HG03575 (cell line): ENCODE measurements at regions not wholly inside any gene's neighbourhood (a gene's known extent, or its start where the extent isn't known, plus 50 kb on each side); places are given as distances from the start of the nearest gene placed in this dataset.
"Not testable (repeated sequence)": the region's sequence is repeated elsewhere in the genome, so short reads cannot be mapped to it uniquely, and the experiment has no call there.

Source experiments
- ATAC-seq: cut with Tn5 transposase; IDR thresholded peaks from one replicate; pipeline ENCODE4 v1.9.1; 2021; ENCODE audit not compliant: unreplicated experiment, insufficient number of reproducible peaks, low FRiP score; ENCODE audit errors: extremely low read depth

DNA sequence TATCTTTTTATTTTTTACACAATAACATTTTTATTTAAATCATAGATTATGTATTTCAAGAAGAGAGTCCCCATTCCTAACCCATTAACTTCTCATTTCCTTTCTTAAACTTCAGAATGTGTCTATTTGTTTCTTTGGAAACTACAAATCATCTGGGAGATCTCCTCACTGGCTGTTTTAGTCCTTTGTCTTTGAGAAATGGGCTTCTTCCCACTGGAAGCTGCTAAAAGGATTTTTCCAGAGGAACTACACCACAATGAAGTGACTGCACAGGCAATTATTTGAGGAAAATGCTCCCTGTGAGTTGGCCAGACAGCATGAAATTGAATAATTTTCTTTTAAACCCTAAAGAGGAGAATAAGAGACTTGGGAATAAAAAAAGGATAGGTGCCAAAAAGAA is 119.1 kb downstream of the TENT5A start:
- no peak for ATAC-seq

DNA sequence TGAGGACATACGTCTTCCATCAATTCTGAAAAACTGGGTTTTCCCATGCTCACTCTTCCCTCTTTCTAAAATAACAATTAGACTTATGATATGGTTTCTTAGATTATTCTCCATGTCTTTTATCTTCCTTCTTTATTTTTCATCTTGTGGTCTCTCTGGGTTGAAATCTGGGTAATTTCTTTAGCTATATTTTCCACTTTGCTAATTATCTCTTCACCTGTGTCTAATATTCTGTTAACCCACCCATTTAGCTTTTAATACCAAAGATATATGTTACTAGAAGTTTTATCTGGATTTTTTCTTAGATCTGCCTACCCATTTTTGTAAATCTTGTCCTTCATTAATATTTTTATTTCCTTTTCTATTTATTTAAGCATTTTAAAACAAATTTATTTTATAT is 121.8 kb downstream of the TENT5A start:
- no peak for ATAC-seq

DNA sequence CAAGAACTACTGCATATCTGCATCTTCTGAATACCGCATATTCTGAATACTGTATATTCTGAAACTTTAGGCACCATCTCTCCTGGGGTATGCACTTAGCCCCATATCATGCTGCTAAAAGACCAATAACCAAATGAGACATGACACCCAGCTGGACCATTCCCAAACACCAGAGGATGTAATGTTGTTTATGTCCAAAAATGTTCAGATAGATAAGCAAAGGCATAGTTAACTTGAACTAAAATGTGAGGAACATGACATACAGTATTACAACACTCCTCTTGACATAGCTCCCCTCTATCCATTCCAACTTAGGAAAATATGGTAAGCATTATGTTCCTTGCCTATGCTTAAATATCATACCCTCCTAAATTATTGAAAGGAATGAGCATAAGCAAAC is 127.3 kb downstream of the TENT5A start:
- ATAC-seq = no peak

DNA sequence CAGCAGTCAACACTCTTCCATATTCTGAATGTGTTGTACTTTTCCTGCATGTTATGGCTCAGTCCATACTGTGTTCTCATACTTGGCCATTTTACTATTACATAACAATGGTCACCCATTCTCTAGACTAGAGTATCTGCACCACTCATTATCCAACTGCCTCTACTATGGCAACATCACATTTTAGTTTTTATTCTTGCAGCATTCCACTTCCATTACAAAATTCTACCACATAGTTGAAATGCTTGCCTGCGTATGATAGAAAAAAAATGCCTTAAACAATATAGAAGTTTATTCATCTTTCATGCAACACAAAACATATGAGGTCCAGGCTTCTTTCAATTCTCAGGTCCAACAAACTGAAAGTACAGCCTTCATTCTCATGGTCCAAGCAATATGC is 128.0 kb downstream of the TENT5A start:
- ATAC-seq = no peak

DNA sequence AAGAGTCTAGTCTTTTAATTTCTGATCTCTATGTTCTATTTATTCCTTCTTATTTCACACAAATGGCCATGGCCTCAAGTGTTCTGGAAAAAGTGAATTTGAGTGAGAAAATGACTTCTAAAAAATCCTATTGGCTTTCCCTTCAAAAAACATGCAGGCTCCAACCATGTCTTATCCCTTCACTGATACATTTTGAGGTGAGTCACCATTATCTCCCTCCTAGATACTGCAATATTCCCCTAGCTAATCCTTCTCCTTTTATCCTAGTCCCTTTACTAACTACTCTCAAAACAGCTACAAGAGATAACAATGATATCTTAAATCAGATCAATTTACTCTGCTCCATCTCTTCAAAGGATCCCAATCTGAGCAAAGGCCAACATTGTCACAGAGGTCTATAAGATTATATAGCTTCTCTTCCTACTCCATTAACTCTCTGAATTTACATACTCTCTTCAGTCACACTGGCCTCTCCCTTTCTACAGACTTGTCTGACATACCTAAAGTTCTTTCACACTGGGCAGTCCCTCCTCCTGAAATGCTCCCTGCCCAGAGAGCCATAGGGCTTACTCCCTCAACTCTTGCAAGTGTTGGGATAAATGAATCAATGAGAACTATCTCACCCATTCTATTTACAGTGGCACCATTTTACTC is 129.2 kb downstream of the TENT5A start:
- ATAC-seq = no peak

DNA sequence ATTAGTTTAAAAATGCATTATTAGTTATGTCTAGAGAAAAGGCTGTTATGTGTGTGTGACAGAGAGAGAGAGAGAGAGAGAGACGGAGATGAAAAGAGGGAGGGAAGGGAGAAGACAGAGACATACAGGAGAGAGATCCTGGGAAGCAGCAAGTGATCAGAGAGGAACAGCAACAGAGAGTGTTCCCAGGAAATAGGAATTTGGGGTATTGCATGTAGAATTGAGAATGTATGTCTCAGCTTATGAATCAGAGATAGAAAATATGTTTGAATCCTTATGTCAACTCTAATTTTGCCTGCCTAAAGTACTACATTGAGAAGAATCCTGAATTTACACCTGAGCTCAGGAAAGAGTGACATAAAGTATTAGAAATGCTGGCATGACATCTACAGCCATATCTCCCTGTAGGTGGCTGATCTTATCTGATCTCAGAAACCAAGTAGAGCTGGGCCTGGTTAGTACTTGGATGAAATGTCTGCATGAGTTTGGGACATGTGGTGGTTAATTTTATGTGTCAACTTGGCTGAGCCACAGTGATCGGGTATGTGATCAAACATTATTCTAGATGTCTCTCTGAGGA is 130.6 kb downstream of the TENT5A start:
- ATAC-seq = no peak

DNA sequence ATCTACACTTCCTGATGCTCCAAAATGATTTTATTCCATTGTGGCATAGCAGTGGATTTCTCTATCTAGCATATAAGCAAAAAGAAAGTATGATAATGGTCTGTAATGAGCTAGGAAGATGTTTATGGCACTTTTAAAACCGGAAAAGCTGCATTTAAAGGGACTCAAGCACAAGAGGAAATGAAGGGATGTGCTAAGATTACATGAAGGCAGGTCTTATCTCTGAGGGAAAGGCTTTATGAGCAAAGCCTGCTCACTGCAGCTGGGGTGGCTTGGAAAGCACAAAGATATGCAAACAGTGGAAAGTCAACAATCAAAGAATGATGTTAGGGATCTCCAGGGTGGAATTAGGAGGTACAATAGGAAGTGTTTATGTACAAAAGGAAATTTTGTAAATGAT is 138.2 kb downstream of the TENT5A start:
- ATAC-seq = no peak

DNA sequence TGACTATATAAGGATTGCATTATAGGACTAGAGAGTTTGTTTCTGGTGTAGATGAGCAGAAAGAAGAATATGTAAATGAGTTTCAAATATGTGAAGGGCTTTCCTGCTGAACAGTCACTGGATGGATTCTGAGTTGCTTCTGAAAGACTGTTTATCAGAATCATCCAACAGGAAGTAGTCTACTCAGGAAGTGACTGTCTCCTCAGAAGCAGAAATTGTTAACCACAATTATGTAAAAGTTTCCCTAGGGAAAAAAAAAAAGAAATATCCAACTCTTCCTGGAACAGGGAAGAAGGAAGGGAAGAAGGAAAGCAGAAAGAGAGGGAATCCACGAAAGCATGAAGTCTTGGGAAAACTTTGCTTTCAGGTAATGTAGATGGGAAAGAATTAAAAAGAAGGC is 138.9 kb downstream of the TENT5A start:
- ATAC-seq = no peak

DNA sequence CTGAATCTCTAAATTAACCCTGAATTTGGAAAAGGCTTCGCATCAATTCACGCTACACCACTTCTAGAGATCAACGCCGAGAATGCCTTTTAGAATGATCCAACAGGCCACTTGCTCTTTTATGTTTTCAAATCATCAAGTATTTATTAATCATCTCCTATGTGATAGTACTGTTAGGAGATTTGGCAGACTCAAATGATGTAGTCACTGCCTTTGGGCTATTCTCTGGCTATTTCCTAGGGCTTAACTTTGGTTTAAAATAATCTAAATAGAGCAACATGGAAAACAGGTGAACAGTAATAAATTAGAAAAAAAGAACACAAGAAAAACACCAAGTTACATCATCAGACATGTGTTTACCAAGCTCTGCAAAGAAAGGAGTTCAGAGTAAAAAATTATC is 140.3 kb downstream of the TENT5A start:
- no peak for ATAC-seq

DNA sequence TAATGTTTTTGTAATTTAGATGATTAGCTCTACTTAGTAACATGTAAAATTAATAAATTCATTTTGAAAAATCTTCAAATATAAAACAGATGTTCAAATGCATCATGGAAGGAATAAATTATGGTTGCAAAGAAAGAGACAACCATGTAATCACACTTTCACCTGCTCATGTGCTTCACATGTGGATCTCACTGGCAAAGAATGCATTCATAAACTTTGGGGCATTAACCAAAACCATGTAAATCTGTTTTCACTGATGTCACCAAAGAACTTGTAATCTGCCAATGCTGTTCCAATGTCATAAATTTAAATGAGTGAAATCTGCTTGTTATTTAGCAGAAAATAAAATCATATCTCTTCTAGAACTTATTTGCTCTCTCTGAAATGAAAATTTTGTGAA is 142.7 kb downstream of the TENT5A start:
- ATAC-seq = no peak

DNA sequence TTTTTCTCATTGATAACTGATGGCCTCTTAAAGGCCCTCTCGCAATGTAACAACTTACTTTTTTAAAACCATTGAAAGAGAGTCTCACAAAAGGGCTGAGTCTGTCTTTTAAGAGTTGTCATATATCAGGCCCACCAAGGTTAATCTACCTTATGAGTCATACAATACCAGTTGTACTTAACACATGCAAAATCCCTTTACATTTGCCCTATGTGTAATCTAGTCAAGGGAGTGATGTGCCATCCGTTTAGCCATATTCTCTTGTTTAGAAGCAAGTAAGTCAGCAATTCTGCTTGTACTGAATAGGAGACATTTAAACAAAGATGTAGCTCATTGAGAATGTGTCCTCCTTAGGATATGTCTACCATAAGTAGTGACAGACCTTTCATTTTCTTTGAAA is 143.7 kb downstream of the TENT5A start:
- no peak for ATAC-seq

DNA sequence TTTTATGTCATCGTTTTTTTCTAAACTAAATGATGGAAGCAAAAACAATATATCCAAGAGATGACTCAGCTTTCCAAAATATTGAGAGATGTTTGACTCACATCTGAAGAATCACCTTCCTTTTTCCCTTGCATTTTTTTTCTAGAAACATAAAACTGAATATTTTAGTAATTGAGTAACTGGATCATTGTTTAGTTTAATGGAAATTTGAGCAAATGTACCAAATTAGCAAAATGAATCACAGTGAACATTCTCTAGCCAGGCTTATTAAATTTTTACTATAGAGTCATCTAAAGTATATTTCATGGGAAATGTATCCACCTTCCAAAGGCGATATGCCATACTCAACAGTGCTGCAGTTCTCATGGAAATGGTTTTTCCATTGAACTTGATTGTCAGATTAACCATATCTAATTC is 145.5 kb downstream of the TENT5A start:
- ATAC-seq = no peak

DNA sequence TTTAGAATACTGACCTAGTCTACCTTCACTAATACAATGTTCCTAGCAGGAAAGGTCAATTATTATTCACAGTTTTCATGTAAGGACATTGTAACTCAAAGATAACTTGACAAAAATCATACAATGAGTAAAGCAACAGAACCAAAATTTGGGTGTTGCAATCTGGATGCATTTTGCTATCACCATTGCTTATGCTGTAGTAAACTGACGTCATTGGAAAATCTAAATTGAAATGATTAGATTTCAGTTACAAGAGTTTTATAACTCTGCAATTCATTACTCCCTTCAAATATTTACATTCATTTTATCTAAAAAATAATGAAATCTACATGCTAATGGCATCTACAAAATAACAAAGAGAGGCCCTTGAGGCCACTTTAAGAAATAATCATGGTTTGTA is 147.0 kb downstream of the TENT5A start:
- ATAC-seq = no peak

DNA sequence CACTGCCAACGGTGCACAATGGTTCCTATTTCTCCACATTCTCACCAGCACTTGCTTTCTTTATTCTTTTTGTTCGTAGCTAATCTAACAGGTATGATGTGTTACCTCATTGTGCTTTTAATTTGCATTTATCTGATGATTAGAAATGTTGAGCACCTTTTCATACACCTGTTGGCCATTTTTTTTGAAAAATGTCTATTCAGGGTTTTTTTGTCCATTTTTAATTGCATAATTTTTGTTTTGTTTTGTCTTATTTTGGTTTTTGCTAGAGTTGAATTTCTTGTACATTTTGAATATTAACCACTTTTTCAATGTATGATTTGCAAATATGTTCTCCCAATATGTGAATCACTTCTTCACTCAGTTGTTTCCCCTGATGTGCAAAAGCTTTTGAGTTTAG is 150.6 kb downstream of the TENT5A start:
- ATAC-seq = no peak

DNA sequence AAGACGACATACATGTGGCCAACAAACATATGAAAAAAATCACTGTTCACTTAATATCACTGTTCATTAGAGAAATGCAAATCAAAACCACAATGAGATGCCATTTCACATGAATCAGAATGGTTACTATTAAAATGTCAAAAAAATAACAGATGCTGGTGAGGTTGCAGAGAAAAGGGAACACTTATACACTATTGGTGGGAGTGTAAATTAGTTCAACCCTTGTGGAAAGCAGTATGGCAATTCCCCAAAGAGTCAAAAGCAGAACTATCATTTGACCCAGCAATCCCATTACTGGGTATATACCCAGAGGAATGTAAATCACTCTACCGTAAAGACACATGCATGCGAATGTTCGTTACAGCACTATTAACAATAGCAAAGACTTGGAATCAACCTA is 152.0 kb downstream of the TENT5A start:
- ATAC-seq = not testable (repeated sequence)

DNA sequence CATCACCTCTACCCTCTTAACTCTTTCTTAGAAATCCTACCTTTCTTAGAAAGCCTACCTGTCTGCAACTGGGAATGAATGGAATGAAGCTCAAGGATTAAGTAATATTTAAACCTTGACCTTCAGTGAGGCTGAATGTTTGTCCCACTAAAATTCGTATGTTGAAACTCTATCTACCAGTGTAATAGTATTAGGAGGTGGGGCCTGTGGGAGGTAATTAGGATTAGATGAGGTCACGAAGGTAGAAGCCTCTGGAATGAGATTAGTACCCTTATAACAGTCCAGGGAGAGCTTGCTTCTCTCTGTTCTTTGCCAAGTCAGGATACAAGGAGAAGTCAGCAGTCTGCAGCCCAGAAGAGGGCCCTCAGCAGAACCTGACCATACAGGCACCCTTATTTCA is 158.0 kb downstream of the TENT5A start:
- ATAC-seq = no peak

DNA sequence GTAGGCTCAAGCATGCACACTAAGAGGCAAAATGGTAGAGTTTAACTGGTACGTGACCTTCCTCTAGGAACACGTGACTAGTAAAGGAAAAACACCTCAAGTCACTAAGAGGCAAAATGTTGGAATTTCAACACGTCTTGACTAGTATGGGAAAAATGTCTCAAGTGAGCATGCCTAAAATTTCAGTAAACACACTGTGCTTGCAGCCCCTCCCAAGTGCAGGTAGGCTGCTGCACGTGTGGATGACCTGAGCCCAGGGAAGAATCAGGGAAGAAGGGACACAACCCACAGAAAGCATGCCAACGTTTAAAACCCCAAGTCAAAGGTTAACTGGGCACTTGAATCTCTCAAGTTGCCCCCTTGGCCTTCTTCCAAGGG is 162.2 kb downstream of the TENT5A start:
- no peak for ATAC-seq

DNA sequence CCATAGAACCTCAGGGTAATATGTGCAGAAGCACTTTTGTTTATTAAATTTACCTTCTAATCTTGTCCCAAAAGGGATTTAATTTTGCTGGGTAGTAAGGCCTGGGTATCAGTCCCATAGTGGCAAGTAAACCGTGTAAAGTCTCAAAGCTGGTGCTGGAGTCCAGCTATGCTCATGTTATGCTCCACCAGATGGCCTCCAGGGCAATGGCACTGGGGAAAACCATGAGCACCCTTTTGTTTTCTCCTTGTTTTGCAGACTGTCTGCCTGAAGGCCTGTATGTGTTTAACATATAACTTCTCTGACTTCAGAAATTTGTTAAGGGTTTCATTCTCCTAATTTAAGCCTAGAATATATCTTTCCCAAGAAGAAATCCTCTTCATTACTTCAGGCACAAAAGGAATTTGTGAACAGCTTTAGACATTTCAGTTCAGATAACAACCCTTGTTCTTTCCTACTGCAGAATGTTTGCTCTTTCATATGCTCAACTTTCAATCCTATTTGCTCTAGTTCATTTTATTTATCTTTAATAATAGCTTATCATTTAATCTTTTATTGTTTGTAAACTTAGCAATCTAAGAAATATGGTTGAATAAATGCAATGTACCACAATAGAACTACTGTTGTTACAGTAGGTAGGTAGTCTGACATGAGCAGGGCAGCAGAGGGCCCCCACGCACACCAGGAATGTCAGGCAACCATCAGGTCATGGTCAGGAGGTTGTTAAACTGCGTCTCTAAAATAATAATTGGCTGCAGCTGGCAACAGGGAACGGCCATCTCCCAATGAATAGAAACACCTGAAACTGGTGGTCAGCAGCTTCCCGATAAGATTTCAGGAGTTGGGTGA is 162.8 kb downstream of the TENT5A start:
- no peak for ATAC-seq

DNA sequence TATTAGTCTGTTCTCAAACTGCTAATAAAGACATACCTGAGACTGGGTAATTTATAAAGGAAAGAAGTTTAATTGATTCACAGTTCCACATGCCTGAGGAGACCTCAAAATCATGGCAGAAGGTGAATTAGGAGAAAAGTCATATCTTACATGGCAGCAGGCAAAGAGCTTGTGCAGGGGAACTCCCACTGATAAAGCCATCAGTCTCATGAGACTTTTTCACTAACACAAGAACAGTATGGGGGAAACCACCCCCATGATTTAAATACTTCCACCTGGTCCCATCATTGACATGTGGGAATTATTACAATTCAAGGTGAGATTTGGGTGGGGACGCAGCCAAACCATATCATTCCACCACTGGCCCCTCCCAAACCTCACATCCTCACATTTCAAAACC is 166.8 kb downstream of the TENT5A start:
- ATAC-seq = not testable (repeated sequence)

DNA sequence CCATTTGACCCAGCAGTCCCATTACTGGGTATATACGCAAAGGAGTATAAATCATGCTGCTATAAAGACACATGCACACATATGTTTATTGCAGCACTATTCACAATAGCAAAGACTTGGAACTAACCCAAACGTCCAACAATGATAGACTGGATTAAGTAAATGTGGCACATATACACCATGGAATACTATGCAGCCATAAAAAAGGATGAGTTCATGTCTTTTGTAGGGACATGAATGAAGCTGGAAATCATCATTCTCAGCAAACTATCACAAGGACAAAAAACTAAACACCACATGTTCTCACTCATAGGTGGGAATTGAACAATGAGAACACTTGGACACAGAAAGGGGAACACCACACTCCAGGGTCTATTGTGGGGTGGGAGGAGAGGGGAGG is 168.3 kb downstream of the TENT5A start:
- ATAC-seq = not testable (repeated sequence)
